ENCODE measurements at regions not wholly inside any gene's neighbourhood (a gene's known extent, or its start where the extent isn't known, plus 50 kb on each side); places are given as distances from the start of the nearest gene placed in this dataset.
"Not testable (repeated sequence)": the region's sequence is repeated elsewhere in the genome, so short reads cannot be mapped to it uniquely, and the experiment has no call there.

DNA sequence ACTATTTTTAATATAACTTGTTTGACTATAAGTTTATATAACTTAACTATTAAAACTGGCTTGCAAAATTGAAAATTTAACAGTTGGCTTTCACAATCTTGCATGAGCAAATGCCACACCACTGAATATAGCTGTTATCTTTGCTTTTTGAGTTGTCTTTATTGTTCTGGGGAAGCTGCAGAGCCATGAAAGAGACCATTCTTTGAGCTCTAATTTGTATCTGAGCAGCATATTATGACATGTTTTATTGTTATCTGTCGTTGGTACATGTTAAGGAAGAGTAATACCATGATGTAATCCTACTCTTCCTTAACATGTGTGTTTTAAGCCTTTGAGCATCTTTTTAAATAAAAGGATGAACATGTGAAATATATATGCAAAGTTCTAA, 97.1 kb upstream of the ANK2 start:
- no peak for DNase-seq

DNA sequence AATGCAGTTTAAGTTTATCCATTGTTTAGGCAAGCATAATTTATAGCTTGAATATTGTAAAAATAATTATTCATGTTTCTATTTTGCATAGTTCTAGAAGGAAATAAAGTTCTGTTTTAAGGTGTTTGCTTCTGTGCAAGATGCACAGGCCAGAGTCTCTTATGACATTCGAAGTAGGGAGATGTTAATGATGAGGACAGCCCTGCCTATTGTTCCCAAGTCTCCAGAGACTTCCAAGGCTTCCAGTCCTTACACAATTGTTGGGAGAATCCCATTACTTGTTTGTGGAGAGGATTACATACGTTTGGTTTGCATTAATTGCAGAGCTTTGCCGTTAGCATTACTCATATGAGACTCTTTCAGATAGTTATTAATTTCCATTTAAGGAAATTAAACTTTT, 96.2 kb upstream of the ANK2 start:
- peak; percentile 16 for DNase-seq

DNA sequence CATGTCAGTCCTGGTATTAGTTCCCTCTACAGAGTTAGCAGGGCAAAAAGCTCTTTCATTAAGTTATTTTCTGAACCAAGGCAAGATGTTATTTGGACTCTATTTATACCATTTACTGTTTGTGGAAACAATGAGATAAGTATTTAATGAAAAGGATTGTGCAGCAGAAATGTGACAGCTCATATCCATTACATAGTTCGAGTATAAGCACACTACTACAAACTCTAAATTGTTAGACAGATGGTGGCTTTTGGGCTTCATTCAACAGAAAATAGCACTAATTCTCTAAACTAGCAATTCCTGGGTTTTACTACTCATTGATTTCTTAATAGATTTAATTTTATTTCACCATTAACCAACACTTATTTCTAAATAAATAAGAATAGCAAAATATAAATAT, 95.2 kb upstream of the ANK2 start:
- peak; percentile 23 for DNase-seq

DNA sequence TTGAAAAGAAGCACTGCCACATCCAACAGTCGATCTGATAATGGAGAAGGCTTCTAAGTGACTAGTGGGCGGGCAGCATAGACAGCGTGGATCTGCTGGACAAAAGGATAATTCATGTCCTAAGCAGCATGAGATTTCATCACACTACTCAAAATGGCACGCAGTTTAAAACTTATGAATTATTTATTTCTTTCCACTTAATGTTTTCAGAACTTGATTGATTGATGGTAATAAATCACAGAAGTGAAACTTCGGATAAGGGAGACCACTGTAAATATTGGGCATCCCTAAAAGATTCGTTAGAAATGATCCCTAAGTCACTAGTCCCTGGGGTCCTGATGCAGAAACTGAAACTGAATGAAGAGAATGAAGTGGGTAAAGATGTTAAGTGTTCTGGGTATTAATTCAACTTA, 93.0 kb upstream of the ANK2 start:
- no peak for DNase-seq

DNA sequence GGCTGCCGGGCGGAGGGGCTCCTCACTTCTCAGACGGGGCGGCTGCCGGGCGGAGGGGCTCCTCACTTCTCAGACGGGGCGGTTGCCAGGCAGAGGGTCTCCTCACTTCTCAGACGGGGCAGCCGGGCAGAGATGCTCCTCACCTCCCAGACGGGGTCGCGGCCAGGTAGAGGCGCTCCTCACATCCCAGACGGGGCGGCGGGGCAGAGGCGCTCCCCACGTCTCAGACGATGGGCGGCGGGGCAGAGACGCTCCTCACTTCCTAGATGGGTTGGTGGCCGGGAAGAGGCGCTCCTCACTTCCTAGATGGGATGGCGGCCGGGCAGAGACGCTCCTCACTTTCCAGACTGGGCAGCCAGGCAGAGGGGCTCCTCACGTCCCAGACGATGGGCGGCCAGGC, 91.7 kb upstream of the ANK2 start:
- not testable (repeated sequence) for DNase-seq

DNA sequence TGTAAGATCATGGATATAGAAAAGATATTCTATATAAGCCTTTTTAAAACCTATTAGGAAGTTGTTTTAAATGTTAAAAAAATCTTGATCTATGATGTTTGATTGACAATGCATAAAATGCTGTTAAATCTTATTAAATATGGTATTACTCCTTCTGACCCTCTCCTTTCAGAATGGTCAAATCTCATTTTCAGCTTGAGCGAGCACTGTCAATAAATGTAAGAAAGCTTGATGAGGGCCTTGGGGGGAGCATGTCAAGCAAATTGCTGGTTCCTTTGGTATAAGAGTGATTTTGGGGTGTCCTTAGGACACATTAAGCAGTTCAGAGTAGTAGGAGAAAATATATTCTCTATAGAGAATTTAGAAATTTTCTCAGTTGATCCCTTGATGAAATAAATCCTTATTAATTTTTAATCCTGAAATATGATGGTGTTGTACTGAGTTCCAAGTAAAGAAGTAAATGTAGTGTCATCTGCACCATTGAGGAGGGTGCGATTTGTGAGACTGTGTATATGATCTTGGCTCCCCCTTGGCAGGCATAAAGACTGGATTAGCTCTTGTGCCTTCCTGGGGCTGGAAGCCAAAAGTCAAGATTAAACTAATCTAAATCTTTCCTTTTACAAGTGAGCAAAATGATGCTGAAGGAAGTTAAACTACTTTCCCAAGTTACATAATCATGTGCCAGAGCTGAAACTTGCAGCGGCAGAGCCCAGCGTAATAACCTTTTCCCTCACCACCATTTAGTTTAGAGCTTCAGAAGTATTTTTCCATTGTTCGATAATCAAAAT, 82.6 kb upstream of the ANK2 start:
- DNase-seq: no peak

DNA sequence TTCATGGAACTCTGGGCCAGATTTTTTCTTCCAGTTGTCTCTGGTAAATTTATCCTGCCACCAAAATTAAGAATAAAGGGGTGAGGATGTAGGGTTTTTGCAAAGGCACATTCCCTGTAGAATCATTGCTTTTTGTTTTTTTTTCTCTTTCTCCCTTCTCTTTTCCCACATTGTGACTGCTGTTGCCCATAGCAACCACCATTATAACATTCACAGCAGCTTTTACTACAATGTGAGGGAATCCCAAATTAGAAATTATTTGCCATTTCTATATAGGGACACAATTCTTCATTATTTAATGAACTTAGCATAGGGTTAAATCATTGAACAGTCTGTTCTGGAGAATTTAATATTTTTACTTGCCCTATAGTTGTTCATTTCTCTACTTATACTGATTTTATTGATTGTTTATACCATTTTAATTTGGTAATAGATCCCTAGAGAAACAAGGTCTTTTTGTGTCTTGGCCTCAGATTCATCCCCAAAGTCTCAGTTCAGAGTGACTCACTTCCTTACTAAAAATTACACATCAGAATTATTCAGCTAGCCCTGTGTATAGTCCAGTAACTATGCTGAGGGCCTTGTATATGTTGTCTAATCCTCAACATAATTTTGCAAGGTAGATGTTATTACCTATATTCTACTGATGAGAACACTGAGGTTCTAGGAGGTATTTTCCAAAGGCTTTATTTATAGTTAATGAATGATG, 80.8 kb upstream of the ANK2 start:
- DNase-seq: no peak

DNA sequence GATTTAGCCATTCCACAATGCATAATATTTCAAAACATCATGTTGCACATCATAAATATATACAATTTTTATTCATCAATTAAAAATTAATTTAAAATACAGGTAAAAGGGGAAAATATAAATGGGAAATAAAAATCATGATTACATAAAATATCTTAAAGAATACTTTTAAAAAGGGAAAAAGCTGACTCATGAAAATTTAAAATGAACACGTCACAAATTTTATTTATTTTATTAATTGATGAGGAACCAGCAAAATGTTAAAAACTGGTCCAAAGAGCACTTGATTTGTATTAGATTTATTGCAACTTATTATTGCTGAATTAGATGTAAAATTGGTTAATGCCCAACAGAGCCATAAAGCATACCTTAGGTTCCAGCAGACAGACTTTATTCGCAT, 78.5 kb upstream of the ANK2 start:
- no peak for DNase-seq

DNA sequence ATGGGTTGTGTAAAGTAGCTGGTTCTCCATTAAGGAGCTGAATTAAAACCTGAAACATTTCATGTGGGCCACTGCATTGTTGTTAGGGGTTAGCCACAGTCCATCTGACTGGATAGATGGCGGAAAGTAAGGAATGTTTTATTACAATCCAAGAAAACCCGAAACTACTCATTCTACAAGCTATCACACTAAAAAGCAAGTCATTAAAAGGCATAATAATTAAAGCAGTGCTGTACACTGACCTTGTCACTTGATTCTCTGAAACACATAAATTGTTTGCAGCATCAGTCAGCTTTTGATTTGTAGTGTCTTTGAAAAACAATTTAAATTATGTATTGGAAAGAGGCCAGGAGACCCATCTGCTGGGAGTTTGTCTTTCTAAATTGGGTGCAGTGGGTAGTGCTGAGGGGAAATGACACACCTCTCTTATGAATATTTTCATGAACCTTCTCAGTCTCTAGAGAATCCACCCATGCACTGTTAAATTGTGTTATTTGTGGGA, 75.7 kb upstream of the ANK2 start:
- peak; percentile 70 for DNase-seq

DNA sequence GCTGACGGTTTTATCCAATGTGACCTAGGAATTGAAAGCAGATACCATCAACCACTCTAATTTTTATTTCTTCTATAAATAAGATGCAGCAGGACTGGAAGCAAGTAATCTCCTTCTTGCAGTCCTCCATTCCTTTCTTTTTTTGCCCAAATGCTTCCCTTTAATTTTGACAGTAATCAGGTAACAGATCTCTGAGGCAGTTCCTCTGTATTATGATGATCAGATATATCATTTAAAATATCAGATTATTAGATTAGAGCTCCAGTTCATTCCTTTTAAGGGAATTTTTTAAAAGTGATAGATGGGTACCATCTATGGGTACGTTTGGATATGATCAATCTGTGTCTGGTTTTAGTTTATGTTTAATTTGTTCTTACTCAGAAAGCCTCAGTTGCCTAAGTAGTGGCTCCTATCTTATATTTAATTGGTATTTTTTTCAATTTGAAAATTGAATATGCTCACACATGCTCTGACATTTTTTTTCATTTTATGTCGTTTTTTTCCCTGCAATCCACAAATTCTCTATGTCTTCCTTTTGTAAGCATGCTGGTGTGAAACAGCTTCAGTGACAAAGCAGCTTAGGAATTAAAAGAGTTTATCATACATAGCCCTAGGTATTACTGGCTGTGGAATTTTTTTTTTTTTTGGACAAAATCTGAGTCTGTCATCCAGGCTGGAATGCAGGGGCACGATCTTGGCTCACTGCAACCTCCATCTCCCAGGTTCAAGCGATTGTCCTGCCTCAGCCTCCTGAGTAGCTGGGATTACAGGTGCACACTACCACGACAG, 73.7 kb upstream of the ANK2 start:
- DNase-seq: no peak

DNA sequence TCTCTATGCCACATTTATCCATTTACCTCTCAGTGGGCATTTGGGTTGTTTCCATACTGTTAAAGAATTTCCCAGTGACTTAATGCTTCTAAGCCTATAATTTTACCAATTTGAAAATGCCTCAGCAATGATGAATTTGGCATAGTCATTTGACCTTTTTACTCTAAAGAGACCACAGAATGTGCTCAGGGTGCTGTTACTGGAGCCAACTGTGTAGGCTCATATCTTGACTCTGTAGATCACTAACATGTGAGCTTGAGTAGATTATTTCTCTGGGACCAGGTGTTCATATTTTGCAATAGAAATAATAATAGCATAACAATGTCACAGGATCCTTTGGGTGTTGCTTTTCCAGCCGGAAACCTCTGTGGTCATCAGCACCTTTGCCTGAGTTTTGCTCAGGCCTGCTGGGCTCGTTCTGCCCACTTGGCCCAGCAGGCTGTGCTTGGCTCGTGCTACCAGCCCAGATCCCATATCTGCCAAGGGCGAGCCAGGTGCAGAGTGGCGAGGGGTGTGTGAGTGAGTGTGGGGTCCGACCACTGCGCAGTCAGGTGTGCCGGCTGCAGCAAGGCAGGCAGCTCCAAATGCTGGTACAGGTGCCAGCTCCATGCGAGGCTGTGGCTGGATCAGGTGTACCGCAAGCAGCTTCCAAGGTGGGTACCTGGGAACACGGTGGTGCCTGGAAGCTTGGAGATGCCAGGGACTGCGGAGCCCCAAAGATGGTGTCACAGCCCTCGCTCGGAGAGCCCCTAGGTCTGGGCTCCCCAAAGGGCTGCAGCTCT, 70.6 kb upstream of the ANK2 start:
- no peak for DNase-seq

DNA sequence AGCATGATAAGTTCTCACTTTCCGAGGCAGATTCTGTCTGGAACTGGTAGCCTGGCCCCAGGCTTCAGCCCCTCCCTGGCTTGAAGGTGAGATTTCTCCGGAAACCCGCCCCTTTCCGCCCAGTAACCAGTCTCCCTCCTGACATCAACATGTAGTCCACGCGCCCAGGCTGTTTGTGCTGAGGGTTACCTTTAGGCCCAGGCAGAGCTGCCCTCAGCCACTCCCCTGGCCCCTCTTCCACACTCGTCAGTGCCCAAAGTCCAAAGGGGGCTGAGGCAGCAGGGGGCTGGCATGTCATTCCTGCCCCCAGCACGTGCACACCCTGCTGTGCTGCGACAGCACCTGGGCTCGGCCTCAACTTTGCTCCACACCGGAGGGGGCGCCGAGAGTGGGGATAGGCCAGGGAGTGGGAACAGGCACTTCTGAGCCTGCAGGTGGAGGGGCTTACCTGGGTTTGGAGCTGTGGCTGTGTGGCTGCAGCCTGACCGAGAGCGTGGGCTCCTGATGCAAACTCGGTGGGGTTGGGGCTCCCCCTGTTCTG, 69.5 kb upstream of the ANK2 start:
- DNase-seq: no peak

DNA sequence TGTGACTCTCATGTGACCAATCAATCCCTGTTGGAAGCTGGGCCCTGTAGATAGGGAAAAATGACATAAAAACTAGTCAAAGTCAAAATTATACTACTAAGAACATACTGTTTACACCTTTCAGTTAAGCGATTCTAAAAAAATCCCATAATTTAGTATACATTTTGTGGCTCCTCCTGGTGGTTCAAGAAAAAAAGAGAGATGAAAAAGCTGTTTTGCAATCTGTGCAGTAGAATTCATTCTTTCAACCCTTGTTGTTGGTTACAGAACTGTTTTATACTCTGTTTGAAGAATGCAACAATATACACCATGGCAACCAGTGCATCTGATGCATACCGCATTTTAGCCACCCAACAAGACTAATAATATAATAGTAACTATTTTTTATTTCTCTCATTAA, 66.8 kb upstream of the ANK2 start:
- DNase-seq: no peak

DNA sequence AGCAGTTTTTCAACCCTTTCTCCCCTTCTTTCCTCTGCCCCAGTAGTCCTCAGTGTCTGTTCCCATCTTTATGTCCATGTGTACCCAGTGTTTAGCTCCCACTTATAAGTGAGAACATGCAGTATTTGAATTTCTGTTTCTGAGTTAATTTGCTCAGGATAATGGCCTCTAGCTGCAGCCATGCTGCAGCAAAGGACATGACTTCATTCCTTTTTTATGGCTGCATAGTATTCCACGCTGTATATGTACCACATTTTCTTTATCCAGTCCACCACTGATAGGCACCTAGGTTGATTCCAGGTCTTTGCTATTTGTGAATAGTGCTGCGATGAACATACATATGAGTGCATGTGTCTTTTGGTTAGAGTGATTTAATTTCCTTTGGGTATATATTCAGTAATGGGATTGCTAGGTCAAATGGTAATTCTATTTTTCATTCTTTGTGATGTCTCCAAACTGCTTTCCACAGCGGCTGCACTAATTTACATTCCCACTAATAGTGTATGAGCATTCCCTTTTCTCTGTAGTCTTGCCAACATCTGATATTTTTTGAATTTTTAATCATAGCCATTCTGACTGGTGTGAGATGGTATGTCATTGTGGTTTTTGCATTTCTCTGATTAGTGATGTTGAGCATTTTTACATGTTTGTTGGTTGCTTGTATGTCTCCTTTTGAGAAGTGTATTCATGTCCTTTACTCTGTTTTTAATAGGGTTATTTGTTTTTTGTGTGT, 54.6 kb upstream of the ANK2 start:
- DNase-seq: no peak

Measured in NCI-H2171 treated with DMSO at 0.1 percent for 48 hours (cell line).